OCI-LY3 (cell line): ENCODE measurements at regions not wholly inside any gene's neighbourhood (a gene's known extent, or its start where the extent isn't known, plus 50 kb on each side); places are given as distances from the start of the nearest gene placed in this dataset.

ENCODE experiments used
- CTCF ChIP-seq: fragments of 200-600, 300-600 bp; sonication (generic); IDR thresholded peaks from 2 replicates; pipeline ENCODE4 v1.5.1; 2014; ENCODE audit warnings: antibody characterized with exemption, low read length, low read depth
- EZH2phosphoT487 ChIP-seq: fragments of 200-600 bp; shearing (Covaris generic); IDR thresholded peaks from 2 replicates; pipeline ENCODE4 v1.6.1; 2018; ENCODE audit warnings: antibody characterized with exemption, mixed run types, low read depth

GRCh38 chr6:87766211-87766610 is 64.2 kb upstream of the AKIRIN2 start:
- TF ChIP-seq EZH2phosphoT487 (no peak), CTCF (no peak)
